Ovary (tissue), 3 donors: ENCODE measurements at regions not wholly inside any gene's neighbourhood (a gene's known extent, or its start where the extent isn't known, plus 50 kb on each side); places are given as distances from the start of the nearest gene placed in this dataset.

Source experiments
- EP300 ChIP-seq: sonication (generic); formaldehyde crosslinking; IDR thresholded peaks from one replicate; pipeline ENCODE4 v1.6.1; 2017; ENCODE audit warnings: antibody characterized with exemption
- TF ChIP-seq, protein P1 (sequence below), 3 donors: fragments of 450-650 bp in 2 of 3; fragments of 200-600 bp in 1 of 3; IDR thresholded peaks; one replicate each; pipeline versions ENCODE4 v1.5.1 to v1.8.0; 2016 to 2022; ENCODE audit warnings: antibody characterized with exemption in 3 of 3, mild to moderate bottlenecking in 1 of 3
- donor health status: DM: no; HTN: no; CAD: no.

DNA sequence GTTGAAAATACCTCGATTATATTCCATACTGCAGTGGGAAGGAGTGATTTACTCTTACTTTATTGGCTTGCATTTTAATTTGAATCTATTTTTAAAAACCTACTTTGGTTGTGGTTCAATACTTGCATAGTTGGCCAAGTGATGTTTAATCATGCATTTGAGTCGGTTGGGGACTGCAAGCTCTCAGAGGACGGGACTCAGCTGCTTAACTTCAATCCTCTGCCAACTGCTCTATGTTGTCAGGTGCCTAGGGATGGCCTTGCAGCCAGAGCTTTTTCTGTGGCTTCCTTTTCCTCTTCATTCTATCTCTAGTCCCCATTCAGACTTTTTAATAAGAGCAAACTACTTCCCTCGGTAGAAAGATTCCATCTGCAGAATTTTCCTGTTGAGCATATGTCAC, 53.4 kb upstream of the KRR1 start:
- no peak for TF ChIP-seq EP300
- TF ChIP-seq, protein P1, sequence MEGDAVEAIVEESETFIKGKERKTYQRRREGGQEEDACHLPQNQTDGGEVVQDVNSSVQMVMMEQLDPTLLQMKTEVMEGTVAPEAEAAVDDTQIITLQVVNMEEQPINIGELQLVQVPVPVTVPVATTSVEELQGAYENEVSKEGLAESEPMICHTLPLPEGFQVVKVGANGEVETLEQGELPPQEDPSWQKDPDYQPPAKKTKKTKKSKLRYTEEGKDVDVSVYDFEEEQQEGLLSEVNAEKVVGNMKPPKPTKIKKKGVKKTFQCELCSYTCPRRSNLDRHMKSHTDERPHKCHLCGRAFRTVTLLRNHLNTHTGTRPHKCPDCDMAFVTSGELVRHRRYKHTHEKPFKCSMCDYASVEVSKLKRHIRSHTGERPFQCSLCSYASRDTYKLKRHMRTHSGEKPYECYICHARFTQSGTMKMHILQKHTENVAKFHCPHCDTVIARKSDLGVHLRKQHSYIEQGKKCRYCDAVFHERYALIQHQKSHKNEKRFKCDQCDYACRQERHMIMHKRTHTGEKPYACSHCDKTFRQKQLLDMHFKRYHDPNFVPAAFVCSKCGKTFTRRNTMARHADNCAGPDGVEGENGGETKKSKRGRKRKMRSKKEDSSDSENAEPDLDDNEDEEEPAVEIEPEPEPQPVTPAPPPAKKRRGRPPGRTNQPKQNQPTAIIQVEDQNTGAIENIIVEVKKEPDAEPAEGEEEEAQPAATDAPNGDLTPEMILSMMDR (IDR thresholded peaks at IDR 0.05): no peak
